ENCODE measurements at regions not wholly inside any gene's neighbourhood (a gene's known extent, or its start where the extent isn't known, plus 50 kb on each side); places are given as distances from the start of the nearest gene placed in this dataset.

GRCh38 chr5:91541696-91542095, 158.6 kb upstream of the ARRDC3 start:
- TF ChIP-seq ZFX (IDR thresholded peaks at IDR 0.05; ENCODE audit: borderline replicate concordance) (no peak), CTCF (IDR thresholded peaks at IDR 0.05) (no peak)
- no peak overlapping the region for H3K27ac ChIP-seq

GRCh38 chr5:91538179-91538578, 155.1 kb upstream of the ARRDC3 start:
- TF ChIP-seq CTCF (IDR thresholded peaks at IDR 0.05) (no peak), ZFX (IDR thresholded peaks at IDR 0.05; ENCODE audit: borderline replicate concordance) (no peak)
- H3K27ac ChIP-seq = no peak overlapping the region

GRCh38 chr5:91535499-91535898, 152.4 kb upstream of the ARRDC3 start:
- TF ChIP-seq CTCF (IDR thresholded peaks at IDR 0.05) (no peak), ZFX (IDR thresholded peaks at IDR 0.05; ENCODE audit: borderline replicate concordance) (no peak)

GRCh38 chr5:91534332-91534731, 151.2 kb upstream of the ARRDC3 start:
- TF ChIP-seq CTCF (IDR thresholded peaks at IDR 0.05) = no peak
- no peak for TF ChIP-seq ZFX (IDR thresholded peaks at IDR 0.05; ENCODE audit: borderline replicate concordance)
- no peak overlapping the region for H3K27ac ChIP-seq

More at GRCh38 chr5:91535499-91535898, 152.4 kb upstream of the ARRDC3 start:
- no peak overlapping the region for H3K27ac ChIP-seq

GRCh38 chr5:91532779-91533178, 149.7 kb upstream of the ARRDC3 start:
- TF ChIP-seq ZFX (IDR thresholded peaks at IDR 0.05; ENCODE audit: borderline replicate concordance) (no peak), CTCF (IDR thresholded peaks at IDR 0.05) (no peak)
- H3K27ac ChIP-seq = no peak overlapping the region

GRCh38 chr5:91532281-91532680, 149.2 kb upstream of the ARRDC3 start:
- TF ChIP-seq CTCF (IDR thresholded peaks at IDR 0.05) (no peak), ZFX (IDR thresholded peaks at IDR 0.05; ENCODE audit: borderline replicate concordance) (no peak)
- no peak overlapping the region for H3K27ac ChIP-seq

GRCh38 chr5:91528831-91529230, 145.7 kb upstream of the ARRDC3 start:
- H3K27ac ChIP-seq = no peak overlapping the region
- TF ChIP-seq ZFX (IDR thresholded peaks at IDR 0.05; ENCODE audit: borderline replicate concordance) (no peak), CTCF (IDR thresholded peaks at IDR 0.05) (no peak)
